HUES48 (cell line): ENCODE measurements at regions not wholly inside any gene's neighbourhood (a gene's known extent, or its start where the extent isn't known, plus 50 kb on each side); places are given as distances from the start of the nearest gene placed in this dataset.
"Not testable (repeated sequence)": the region's sequence is repeated elsewhere in the genome, so short reads cannot be mapped to it uniquely, and the experiment has no call there.

Source experiments
- H3K27ac ChIP-seq: one replicate; pipeline ENCODE4 v1.7.0; 2013; ENCODE audit warnings: low read depth, low read length, inconsistent platforms
- H3K27me3 ChIP-seq: 2 replicates; pipeline ENCODE4 v1.6.1; 2013; ENCODE audit warnings: mild to moderate bottlenecking, low read length; ENCODE audit not compliant: control insufficient read depth, insufficient read depth
- H3K36me3 ChIP-seq: 2 replicates; pipeline ENCODE4 v1.6.1; 2013; ENCODE audit warnings: low read length; ENCODE audit not compliant: control insufficient read depth, insufficient read depth
- H3K4me1 ChIP-seq: 2 replicates; pipeline ENCODE4 v1.6.1; 2013; ENCODE audit warnings: mild to moderate bottlenecking, low read length; ENCODE audit not compliant: control insufficient read depth, insufficient read depth
- H3K4me3 ChIP-seq: 2 replicates; pipeline ENCODE4 v1.5.1; 2013; ENCODE audit warnings: mild to moderate bottlenecking, low read depth, low read length
- H3K9ac ChIP-seq: 2 replicates; pipeline ENCODE4 v1.6.1; 2013; ENCODE audit warnings: mild to moderate bottlenecking, low read depth, low read length, moderate library complexity
- H3K9me3 ChIP-seq: 2 replicates; pipeline ENCODE4 v1.6.1; 2013; ENCODE audit warnings: low read length; ENCODE audit not compliant: control insufficient read depth, insufficient read depth

DNA sequence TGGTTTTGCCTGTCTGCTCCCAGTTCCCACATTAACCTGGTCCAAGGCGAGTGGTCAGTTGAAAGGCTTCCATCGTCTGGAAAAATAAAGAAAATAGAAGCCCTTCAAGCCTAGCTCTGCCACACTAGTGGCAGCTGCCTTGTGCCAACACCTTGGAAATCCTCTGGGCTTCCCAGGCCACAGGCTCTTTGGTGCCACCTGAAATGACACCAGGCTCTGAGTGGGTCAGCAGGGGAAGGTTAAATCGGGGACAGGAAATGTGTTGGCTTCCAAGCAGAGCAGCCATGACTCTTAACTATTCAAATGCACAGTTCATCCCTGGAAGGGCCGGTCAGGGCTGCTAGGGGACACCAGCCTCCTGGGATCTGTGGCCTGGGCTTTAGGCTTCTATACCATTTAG is 558.7 kb downstream of the MATN1 start:
- H3K27me3 ChIP-seq = no peaks in the 10 kb centered on the region
- no peak overlapping the region for H3K9ac ChIP-seq
- H3K4me1 ChIP-seq = no peaks in the 10 kb centered on the region
- H3K27ac ChIP-seq = no peak overlapping the region
- no peaks in the 10 kb centered on the region for H3K36me3 ChIP-seq
- H3K9me3 ChIP-seq = no peaks in the 10 kb centered on the region
- no peak overlapping the region for H3K4me3 ChIP-seq

DNA sequence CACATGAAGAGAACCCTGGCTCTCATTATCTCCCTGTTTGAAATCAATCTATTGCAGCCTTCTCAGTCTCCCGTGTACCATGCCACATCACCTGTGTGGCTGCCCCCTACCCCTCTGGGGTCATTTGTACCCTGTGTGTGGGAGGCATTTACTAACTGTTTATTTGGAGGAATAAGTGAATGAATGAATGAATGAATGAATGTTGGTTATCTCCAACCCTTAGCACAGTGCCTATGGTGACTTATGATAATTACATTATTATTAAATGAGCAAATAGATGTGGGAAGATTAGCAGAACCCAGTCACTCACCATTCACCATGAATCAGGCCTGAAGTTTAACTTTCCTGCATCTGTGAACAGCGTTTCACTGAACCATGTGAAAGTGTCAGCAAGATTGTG is 560.8 kb downstream of the MATN1 start:
- H3K4me1 ChIP-seq = peaks cover 3% of the 10 kb centered on the region
- no peak overlapping the region for H3K4me3 ChIP-seq
- no peak overlapping the region for H3K27ac ChIP-seq
- no peak overlapping the region for H3K9ac ChIP-seq
- H3K9me3 ChIP-seq = no peaks in the 10 kb centered on the region
- no peaks in the 10 kb centered on the region for H3K36me3 ChIP-seq
- H3K27me3 ChIP-seq = no peaks in the 10 kb centered on the region

DNA sequence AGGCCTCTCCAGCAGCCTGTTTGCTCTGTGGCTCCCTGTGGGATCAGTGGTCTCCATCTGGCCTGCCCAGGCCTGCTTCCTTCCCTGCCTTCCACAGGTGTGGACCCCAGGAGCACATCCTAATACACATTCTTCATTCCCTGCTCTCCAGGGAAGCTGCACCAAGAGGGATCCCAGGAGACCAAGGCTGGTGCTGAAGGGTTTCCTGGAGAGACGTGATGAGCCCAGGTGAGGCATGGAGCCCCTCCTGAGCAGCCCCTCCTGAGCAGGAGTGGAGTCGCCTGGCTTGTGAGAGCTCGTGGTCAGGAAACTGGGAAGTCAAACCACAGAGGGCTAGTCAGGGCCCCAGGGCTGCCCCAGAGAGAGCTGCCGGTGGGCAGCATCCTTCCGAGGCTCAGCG is 561.4 kb downstream of the MATN1 start:
- Histone ChIP-seq H3K9ac (no peak overlapping the region), H3K4me1 (peaks cover 10% of the 10 kb centered on the region), H3K27me3 (no peaks in the 10 kb centered on the region), H3K9me3 (no peaks in the 10 kb centered on the region), H3K27ac (no peak overlapping the region), H3K4me3 (no peak overlapping the region), H3K36me3 (no peaks in the 10 kb centered on the region)

DNA sequence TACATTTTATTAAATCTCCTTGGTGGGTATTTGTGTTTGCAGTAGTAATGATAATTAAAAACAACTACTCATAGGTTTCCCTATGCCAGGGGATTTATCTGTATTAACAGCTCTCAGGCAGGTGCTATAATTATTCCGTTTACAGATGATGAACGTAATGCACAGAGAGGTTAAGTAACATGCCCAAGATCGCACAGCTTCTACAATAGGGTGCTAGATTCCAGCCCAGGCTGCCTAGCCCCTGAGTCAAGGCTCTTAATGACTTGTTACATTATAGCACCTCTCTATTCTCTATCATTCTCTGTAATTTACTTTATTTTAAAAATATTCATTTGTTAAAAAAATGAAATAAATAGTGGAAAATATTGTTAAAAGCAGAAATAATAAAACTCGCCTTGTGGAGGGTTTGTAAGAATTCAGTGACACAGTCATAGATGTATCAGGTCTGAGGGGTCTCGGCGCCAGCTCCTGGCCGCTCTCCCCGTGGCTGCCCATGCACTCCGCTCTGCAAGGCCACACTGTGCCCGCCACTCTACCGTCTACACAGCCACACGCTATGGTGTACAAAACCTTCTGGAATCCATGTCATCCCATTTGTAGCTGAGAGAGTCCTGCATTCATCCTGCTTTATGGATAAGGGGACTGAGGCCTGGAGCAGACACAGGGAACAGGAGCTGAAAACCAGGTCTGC is 562.2 kb downstream of the MATN1 start:
- no peak overlapping the region for H3K9ac ChIP-seq
- peaks cover 10% of the 10 kb centered on the region for H3K4me1 ChIP-seq
- H3K27ac ChIP-seq = no peak overlapping the region
- no peaks in the 10 kb centered on the region for H3K27me3 ChIP-seq
- H3K4me3 ChIP-seq = no peak overlapping the region
- H3K9me3 ChIP-seq = no peaks in the 10 kb centered on the region
- H3K36me3 ChIP-seq = no peaks in the 10 kb centered on the region

DNA sequence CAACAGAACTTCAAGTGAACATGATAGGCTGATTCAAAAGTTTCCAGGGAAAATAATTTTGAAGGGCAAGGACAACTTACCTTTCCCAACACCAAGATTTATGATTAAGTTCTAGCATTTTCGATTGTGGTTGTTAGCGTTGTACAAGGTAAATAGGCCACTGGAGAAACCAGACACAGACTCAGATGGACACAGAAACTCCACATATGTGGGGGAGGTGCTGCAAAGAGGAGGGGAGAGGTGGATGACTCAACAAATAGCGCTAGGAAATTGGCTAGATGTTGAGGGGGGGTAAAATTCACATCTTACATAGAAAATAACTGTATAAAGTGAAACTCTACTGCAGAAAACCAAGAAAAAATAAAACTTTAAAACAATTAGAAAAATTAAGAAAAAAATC is 564.4 kb downstream of the MATN1 start:
- Histone ChIP-seq H3K36me3 (no peaks in the 10 kb centered on the region), H3K27ac (no peak overlapping the region), H3K4me1 (peaks cover 10% of the 10 kb centered on the region), H3K27me3 (no peaks in the 10 kb centered on the region), H3K9me3 (no peaks in the 10 kb centered on the region), H3K9ac (no peak overlapping the region), H3K4me3 (no peak overlapping the region)

DNA sequence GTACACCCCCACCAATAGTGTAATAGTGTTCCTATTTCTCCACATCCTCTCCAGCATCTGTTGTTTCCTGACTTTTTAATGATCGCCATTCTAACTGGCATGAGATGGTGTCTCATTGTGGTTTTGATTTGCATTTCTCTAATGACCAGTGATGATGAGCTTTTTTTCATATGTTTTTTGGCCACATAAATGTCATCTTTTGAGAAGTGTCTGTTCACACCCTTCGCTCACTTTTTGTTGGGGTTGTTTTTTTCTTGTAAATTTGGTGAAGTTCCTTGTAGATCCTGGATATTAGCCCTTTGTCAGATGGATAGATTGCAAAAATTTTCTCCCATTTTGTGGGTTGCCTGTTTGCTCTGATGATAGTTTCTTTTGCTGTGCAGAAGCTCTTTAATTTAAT is 567.7 kb downstream of the MATN1 start:
- not testable (repeated sequence) for H3K36me3 ChIP-seq

DNA sequence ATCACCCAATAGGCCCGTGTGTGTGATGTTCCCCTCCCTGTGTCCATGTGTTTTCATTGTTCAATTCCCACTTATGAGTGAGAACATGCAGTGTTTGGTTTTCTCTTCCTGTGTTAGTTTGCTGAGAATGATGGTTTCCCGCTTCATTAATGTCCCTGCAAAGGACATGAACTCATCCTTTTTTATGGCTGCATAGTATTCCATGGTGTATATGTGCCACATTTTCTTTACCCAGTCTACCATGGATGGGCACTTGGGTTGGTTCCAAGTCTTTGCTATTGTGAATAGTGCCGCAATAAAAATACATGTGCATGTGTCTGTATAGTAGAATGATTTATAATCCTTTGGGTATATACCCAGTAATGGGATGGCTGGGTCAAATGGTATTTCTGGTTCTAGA is 568.1 kb downstream of the MATN1 start:
- H3K9ac ChIP-seq, H3K4me3 ChIP-seq, H3K36me3 ChIP-seq, H3K27ac ChIP-seq, H3K27me3 ChIP-seq: not testable (repeated sequence)
- Histone ChIP-seq H3K9me3 (peaks cover 28% of the 10 kb centered on the region), H3K4me1 (peaks cover 10% of the 10 kb centered on the region)

More for the DNA sequence above, 567.7 kb downstream of the MATN1 start:
- not testable (repeated sequence) for H3K27ac ChIP-seq, H3K9ac ChIP-seq, H3K27me3 ChIP-seq, H3K4me3 ChIP-seq
- H3K4me1 ChIP-seq = peaks cover 10% of the 10 kb centered on the region
- H3K9me3 ChIP-seq = peaks cover 25% of the 10 kb centered on the region

DNA sequence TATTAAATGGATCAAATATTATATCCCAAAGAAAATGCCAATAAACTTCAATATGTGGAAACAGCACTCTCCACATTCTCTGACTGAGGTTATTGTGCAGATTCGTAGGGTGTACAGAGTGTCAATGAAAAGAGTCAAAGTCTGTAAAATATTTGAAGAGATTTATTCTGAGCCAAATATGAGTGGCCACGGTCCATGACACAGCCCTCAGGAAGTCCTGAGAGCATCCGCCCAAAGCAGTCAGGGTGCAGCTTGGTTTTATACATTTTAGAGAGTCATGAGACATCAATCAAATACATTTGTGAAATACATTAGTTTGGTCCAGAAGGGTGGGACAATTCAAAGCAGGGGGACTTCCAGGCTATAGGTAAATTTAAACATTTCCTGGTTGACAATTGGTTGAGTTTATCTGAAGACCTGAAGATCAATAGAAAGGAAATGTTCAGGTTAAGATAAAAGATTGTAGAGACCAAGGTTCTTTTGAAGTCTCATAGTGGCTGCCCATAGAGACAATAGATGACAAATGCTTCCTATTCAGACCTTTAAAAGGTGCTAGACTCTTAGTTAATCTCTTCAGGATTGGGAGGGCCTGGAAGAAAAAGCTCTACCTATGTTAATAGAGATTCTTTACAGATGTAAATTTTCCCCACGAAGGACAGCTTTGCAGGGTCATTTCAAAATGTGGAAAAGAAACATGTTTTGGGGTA is 569.5 kb downstream of the MATN1 start:
- peaks cover 10% of the 10 kb centered on the region for H3K4me1 ChIP-seq
- H3K27ac ChIP-seq = peak overlapping the region; percentile 84
- no peaks in the 10 kb centered on the region for H3K36me3 ChIP-seq
- peaks cover 32% of the 10 kb centered on the region for H3K9me3 ChIP-seq
- no peaks in the 10 kb centered on the region for H3K27me3 ChIP-seq
- no peak overlapping the region for H3K4me3 ChIP-seq
- no peak overlapping the region for H3K9ac ChIP-seq

DNA sequence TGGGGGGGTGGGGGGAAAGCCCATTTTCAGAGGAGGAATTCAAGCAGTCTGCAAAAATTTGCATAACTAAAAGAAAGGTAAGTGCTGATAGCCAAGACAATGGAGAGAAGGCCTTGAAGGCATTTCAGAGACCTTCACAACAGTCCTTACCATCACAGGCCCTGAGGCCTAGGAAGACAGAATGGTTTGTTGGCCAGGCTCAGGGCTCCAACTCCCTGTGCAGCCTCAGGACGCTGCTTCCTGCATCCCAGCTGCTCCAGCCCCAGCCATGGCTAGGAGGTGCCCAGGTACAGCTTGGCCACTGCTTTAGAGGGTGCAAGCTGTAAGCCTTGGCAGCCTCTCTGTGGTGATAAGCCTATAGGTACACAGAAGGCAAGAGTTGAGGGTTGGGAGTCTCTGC is 571.6 kb downstream of the MATN1 start:
- Histone ChIP-seq H3K9me3 (peaks cover 35% of the 10 kb centered on the region), H3K4me3 (no peak overlapping the region), H3K36me3 (no peaks in the 10 kb centered on the region), H3K27me3 (no peaks in the 10 kb centered on the region), H3K27ac (no peak overlapping the region), H3K9ac (no peak overlapping the region), H3K4me1 (no peaks in the 10 kb centered on the region)

DNA sequence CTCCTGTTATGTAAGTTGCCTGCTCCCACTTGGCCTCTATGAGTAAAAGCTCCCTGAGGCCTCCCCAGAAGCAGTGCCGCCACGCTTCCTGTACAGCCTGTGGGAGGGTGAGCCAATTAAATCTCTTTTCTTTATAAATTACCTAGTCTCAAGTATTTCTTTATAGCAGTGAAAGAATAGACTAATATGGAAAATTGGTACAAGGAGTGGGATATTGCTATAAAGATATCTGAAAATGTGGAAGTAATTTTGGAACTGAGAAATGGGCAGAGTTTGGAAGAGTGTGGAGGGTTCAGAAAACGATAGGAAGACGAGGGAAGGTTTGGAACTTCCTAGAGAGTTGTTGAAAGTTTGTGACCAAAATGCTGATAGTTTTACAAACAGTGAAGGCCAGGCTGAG is 572.3 kb downstream of the MATN1 start:
- Histone ChIP-seq H3K36me3 (no peaks in the 10 kb centered on the region), H3K27me3 (no peaks in the 10 kb centered on the region), H3K9me3 (peaks cover 35% of the 10 kb centered on the region), H3K9ac (no peak overlapping the region), H3K4me3 (no peak overlapping the region), H3K27ac (no peak overlapping the region), H3K4me1 (no peaks in the 10 kb centered on the region)

DNA sequence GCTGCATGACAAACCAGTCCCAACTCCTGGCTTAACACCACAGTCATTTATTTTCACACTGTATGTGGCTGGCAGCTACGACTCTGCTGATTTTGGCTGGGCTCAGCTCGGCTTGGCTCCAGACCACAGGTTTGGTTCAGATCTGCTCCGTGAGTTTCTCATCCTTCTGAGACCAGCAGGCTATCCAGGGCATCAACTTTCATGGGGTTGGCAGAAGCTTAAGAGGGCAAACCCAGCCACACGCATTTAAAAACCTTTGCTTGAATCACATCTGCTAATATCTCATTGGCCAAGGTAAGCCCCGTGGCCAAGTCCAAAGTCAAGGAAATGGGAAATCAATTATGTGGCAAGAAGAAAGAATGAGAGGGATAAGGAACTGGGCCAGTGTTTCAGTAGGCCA is 574.2 kb downstream of the MATN1 start:
- peaks cover 42% of the 10 kb centered on the region for H3K9me3 ChIP-seq
- no peak overlapping the region for H3K9ac ChIP-seq
- no peaks in the 10 kb centered on the region for H3K27me3 ChIP-seq
- no peaks in the 10 kb centered on the region for H3K4me1 ChIP-seq
- H3K4me3 ChIP-seq = no peak overlapping the region
- H3K27ac ChIP-seq = no peak overlapping the region
- no peaks in the 10 kb centered on the region for H3K36me3 ChIP-seq
